HG03097 (cell line): ENCODE measurements at regions not wholly inside any gene's neighbourhood (a gene's known extent, or its start where the extent isn't known, plus 50 kb on each side); places are given as distances from the start of the nearest gene placed in this dataset.

Source experiments
- ATAC-seq: cut with Tn5 transposase; IDR thresholded peaks from one replicate; pipeline ENCODE4 v1.9.1; 2021; ENCODE audit not compliant: unreplicated experiment, low FRiP score

- no peak for ATAC-seq
Measured at GRCh38 chr5:76030343-76030742, 52.8 kb upstream of the SV2C start.

GRCh38 chr5:76029739-76030138, 53.4 kb upstream of the SV2C start:
- ATAC-seq, result no peak

- ATAC-seq, result no peak
Measured at GRCh38 chr5:76025790-76026189, 57.4 kb upstream of the SV2C start.

DNA sequence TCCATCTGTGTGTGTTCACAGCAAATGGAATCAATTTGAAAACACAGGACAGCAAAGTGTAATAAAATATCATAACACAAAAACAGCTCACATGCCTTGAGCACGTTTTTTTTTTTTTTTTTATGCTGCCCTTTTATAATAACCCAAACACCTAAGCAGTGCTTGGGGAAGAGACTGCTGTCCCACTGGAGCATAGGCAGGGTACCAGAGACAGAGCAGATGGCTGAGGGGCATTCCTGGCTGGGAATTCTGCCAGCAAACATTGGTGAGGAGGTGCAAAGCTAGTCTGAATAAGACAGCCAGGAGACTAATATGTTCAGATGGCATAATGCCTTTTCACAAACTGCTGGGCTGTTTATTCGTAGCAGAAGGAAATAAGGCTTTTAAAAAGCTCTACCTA, 58.1 kb upstream of the SV2C start:
- no peak for ATAC-seq

GRCh38 chr5:76022611-76023010, 60.6 kb upstream of the SV2C start:
- no peak for ATAC-seq

GRCh38 chr5:76021936-76022584, 61.1 kb upstream of the SV2C start:
- ATAC-seq, result no peak

- ATAC-seq, result no peak
Measured at GRCh38 chr5:76016258-76016657, 66.9 kb upstream of the SV2C start.

GRCh38 chr5:76014005-76014404, 69.2 kb upstream of the SV2C start:
- no peak for ATAC-seq

DNA sequence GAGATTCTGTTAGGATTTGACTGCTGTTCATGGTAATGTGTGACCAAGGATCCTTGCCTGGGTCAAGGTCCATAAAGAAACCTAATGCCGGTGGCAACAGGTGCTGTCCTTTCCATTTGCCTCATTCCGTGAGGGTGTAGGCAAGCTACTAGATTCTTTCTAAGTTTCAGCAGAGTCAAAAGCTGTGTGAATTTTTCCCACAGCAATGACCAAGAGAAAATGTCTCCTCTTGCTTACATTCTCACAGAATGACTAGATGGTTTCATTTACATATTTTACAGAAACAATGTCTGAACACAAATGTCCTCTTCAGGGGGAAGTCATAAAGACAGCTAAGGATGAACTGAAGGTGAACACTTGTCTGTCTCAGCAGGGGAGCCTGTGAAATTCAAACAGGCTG, 75.3 kb upstream of the SV2C start:
- no peak for ATAC-seq

- no peak for ATAC-seq
Measured at GRCh38 chr5:76000582-76000981, 82.6 kb upstream of the SV2C start.

DNA sequence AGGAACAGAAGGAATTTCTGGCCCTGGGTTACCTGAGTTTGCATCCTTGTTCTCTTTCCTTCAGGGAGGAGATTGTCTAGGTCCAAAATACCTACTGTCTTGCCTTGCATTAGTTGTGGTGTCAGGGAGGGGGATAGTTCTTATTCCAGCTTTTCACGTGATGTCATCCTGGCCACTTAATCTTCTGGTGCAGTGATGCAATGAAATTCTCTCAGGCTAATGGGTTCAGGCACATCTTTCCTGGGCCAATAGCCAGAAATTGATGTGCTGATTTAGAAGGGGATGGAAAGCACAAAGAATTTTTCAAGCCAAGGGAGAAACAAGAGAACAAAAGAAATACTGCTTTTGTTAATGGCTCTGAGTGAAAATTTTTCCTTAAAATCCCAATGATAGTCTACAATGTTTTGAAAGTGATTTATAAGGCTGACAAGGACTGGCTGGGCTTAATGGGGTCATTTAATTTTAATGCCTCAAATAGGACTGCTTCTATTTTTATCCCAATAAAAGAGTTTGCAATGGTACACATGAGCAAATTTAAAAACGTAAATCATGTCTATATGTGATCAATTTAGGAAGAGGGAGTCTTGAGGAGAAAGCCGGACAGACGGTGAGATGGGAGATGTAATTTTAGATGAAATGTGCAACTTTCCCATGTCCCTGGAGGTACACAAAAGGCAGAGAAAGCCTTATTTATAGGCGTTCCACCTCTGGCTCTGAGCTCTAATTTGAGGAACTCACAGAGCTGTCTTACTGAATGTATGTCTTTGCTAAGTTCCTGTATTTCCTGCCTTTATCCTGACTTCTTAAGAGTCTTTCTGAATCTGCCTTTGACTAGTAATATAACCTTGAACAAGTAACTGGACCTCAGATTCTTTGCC, 89.3 kb upstream of the SV2C start:
- no peak for ATAC-seq

DNA sequence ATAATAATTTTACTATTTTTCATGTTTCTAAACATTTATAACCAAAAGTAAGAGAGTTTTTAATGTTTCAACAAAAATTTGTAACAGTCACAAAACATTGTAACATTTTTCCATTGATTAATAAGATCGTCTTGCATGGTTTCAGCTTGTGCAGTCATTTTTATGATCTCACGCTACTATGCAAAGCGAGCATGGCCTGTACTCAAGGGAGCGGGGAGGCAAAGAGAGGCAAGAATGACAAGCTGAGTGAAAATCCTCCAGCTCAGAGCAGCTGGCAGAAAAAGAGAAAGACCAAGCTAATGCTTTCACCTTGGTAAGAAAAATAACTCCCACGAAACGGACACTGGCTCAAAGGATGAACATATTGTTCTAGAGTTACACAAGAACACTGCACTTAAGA, 90.0 kb upstream of the SV2C start:
- ATAC-seq, result no peak

DNA sequence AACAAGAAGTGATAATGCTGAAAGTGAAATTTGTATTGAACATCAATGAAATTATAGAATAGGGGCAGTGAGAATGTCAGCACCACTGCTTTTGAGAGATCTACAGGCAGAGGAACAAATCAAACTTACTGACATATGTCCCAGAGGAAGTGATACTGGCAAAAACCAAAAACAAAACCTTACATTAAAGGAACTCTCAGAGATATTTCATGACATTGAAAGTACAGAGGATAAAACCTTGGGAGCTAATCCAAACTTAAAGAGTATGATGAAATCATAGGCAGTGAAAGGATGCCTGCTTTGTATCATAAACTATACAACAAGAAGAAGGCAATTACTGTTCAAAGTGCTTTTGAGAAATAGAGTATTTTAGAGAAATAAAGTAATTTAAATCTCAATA, 90.4 kb upstream of the SV2C start:
- no peak for ATAC-seq

- ATAC-seq, result no peak
Measured at GRCh38 chr5:75985077-75985476, 98.1 kb upstream of the SV2C start.

DNA sequence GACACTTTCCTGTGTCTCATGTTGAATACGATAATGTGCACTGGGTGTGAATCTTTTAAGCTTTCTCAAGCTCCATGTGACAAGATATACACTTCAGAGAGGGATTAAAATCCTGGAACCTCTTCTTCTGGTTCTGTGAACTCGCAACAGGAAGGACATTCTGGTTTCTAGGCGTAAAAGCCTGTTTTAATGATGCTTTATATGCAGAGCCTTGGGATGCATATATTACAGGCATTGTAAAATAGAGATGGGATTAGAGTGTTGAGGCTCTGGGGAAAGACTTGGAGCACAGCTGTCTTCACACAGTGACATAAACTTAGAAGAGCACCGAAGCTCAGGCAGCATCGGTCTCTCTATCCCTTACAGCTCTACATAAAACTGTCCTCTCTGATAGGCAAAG, 107.7 kb upstream of the SV2C start:
- no peak for ATAC-seq

GRCh38 chr5:75965292-75965691, 117.9 kb upstream of the SV2C start:
- no peak for ATAC-seq

- ATAC-seq, result no peak
Measured at GRCh38 chr5:75964008-75964407, 119.2 kb upstream of the SV2C start.

GRCh38 chr5:75963554-75963953, 119.6 kb upstream of the SV2C start:
- ATAC-seq, result no peak

- ATAC-seq, result no peak
Measured at GRCh38 chr5:75961818-75962217, 121.4 kb upstream of the SV2C start.

- no peak for ATAC-seq
Measured at GRCh38 chr5:75960129-75960528, 123.1 kb upstream of the SV2C start.

DNA sequence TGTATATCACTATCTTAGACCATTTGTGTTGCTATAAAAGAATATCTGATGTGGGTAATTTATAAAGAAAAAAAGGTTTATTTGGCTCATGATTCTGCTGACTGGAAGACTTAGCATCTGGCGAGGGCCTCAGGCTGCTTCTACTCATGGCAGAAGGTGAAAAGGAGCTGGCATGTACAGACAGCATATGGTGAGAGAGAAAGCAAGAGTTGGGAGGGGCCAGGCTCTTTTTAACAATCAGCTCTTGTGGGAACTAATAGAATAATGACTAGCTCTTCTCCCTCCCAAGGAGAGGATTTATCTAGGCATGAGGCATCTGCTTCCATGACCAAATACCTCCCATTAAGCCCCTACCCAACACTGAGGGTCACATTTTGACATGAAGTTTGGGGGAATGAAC, 130.2 kb upstream of the SV2C start:
- ATAC-seq, result no peak

- no peak for ATAC-seq
Measured at GRCh38 chr5:75952291-75952690, 130.9 kb upstream of the SV2C start.
